ENCODE measurements at regions not wholly inside any gene's neighbourhood (a gene's known extent, or its start where the extent isn't known, plus 50 kb on each side); places are given as distances from the start of the nearest gene placed in this dataset.

DNA sequence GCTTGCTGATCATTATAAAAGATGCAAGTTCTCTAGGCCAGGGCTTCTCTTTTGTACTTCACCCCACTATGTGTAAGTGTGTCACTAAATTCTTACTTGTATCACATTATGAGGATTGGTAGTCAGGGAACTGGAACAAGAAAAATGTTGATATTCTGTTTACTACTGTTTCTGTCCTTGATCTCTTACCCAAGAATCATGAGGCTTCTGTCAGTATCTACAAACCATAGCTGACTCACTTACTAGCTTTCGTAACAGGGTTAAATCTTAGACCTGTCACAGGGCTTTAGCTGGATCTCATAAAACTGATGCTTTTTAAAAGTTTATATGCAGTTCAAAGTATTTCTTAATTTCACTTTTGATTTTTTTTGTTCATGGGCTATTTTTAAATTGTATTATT is 681.2 kb downstream of the PLPP3 start:
- TF ChIP-seq, protein P1, sequence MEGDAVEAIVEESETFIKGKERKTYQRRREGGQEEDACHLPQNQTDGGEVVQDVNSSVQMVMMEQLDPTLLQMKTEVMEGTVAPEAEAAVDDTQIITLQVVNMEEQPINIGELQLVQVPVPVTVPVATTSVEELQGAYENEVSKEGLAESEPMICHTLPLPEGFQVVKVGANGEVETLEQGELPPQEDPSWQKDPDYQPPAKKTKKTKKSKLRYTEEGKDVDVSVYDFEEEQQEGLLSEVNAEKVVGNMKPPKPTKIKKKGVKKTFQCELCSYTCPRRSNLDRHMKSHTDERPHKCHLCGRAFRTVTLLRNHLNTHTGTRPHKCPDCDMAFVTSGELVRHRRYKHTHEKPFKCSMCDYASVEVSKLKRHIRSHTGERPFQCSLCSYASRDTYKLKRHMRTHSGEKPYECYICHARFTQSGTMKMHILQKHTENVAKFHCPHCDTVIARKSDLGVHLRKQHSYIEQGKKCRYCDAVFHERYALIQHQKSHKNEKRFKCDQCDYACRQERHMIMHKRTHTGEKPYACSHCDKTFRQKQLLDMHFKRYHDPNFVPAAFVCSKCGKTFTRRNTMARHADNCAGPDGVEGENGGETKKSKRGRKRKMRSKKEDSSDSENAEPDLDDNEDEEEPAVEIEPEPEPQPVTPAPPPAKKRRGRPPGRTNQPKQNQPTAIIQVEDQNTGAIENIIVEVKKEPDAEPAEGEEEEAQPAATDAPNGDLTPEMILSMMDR (IDR thresholded peaks at IDR 0.05), result no peak
- TF ChIP-seq EP300 (IDR thresholded peaks at IDR 0.05) (no peak), POLR2A (IDR thresholded peaks at IDR 0.05) (no peak)
- 95 to 97% methylated on average over 1 of the region's 1 CpG for WGBS, 2 donors
- Histone ChIP-seq H3K27me3 (no peaks in the 10 kb centered on the region), H3K36me3 (no peaks in the 10 kb centered on the region), H3K4me1 (no peaks in the 10 kb centered on the region), H3K9me3 (peaks cover 0 to 11% (median 0%) of the 10 kb centered on the region in 4 donors), H3K27ac (no peak overlapping the region), H3K4me3 (no peak overlapping the region)
- no peak for DNase-seq (ENCODE audit: low spot score in 2 of 2)

DNA sequence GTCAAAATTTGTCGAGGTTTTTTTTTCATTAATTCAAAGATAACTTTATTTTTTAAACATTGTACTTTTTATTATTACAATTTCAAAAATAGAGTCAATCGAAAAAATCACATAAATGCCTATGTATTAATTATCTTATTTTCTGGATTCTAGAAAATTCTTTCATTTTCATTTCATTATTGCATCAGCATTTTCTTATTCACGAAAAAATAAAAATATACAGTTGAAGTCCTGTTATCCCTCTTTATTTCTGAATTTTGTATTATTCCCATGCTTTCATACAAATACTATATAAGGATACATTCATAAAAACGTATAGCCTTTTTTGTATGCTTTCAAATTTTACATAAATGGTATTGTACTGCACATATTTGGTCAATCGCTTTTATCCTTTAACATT is 681.0 kb upstream of the USP24 start:
- H3K4me1 ChIP-seq, result no peaks in the 10 kb centered on the region
- H3K9me3 ChIP-seq, result peaks cover 0 to 20% (median 0%) of the 10 kb centered on the region in 4 donors
- no peak for TF ChIP-seq EP300 (IDR thresholded peaks at IDR 0.05)
- no peak for TF ChIP-seq POLR2A (IDR thresholded peaks at IDR 0.05)
- TF ChIP-seq, protein P1 (IDR thresholded peaks at IDR 0.05), result no peak
- WGBS, 2 donors, result 91 to 94% methylated on average over 5 of the region's 5 CpGs
- no peak overlapping the region for H3K27ac ChIP-seq
- no peak for DNase-seq (ENCODE audit: low spot score in 2 of 2)
- no peaks in the 10 kb centered on the region for H3K36me3 ChIP-seq
- H3K27me3 ChIP-seq, result no peaks in the 10 kb centered on the region
- no peak overlapping the region for H3K4me3 ChIP-seq

DNA sequence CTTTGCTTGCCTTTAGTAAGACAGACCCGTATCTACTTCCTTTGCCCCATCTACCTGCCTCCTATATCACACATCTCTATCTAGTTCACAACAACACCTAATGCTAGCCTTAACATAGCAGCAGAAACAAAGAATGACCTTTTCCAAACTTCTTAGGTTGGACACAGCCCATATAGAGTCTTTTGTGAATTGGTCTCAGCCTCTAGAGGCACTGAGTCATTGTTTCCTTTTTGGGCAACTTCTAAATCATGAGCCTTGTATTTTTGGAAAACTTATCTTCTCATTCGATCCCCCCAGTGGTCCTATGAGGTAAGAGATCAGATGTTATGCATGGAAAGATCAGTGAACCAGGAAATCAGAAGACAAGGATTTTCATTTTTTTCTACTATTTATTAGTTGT is 679.4 kb upstream of the USP24 start:
- WGBS, 2 donors, result 71 to 79% methylated on average over 2 of the region's 2 CpGs
- Histone ChIP-seq H3K27me3 (no peaks in the 10 kb centered on the region), H3K9me3 (peaks cover 0 to 20% (median 0%) of the 10 kb centered on the region in 4 donors), H3K27ac (no peak overlapping the region), H3K36me3 (no peaks in the 10 kb centered on the region), H3K4me3 (no peak overlapping the region), H3K4me1 (no peaks in the 10 kb centered on the region)
- TF ChIP-seq, protein P1 (IDR thresholded peaks at IDR 0.05), result no peak
- TF ChIP-seq POLR2A (IDR thresholded peaks at IDR 0.05), result no peak
- TF ChIP-seq EP300 (IDR thresholded peaks at IDR 0.05), result no peak
- DNase-seq (ENCODE audit: low spot score in 2 of 2), result no peak

DNA sequence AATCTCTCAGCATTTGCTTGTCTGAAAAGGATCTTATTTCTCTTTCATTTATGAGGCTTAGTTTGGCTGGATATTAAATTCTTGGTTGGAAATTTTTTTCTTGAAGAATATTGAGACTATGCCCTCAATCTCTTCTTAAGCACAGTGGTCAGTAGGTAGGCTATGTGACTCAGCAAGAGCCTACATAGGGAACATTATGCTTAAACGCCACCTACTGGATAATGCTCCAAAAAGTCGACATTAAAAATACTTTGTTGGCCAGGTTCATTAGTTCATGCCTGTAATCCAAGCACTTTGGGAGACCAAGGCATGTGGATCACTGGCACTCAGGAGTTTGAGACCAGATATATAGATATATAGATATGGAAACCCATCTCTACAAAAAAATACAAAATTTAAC is 678.0 kb upstream of the USP24 start:
- DNase-seq (ENCODE audit: low spot score in 2 of 2), result no peak
- no peaks in the 10 kb centered on the region for H3K27me3 ChIP-seq
- no peak overlapping the region for H3K27ac ChIP-seq
- peaks cover 0 to 19% (median 0%) of the 10 kb centered on the region in 4 donors for H3K9me3 ChIP-seq
- H3K4me1 ChIP-seq, result no peaks in the 10 kb centered on the region
- no peaks in the 10 kb centered on the region for H3K36me3 ChIP-seq
- TF ChIP-seq POLR2A (IDR thresholded peaks at IDR 0.05) (no peak), EP300 (IDR thresholded peaks at IDR 0.05) (no peak)
- TF ChIP-seq, protein P1 (IDR thresholded peaks at IDR 0.05), result no peak
- WGBS, 2 donors, result 25 to 44% methylated on average over 2 of the region's 2 CpGs
- no peak overlapping the region for H3K4me3 ChIP-seq

DNA sequence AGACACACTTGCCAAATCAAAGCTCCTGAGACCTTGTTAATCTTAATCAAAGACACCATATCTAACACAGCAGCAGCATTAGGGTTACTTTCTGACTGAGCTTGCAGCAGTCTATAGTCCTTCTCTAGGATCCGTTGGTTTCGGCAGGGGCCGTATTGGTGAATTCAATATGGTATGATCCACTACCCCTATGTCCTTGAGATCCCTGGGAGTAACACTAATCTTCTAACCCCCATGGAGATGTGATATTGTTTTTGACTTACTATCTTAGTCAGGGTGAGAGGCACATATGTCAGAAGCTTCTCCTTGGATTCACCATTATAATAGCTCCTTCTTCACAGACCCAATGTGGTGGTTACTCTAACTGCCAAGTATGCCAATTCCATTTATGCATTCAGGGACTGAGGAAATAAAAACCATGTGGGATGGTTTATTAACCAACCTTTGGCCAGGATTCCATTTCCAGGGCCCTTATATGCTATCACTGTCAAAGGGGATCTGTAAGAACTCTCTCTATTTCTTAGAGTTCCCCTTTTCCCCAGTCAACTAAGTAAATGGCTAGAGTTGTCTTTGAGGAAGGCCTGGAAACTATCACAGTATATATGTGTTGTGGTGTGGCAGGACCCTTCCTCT is 673.6 kb upstream of the USP24 start:
- no peak overlapping the region for H3K27ac ChIP-seq
- WGBS, 2 donors, result 96 to 97% methylated on average over 3 of the region's 3 CpGs
- H3K27me3 ChIP-seq, result no peaks in the 10 kb centered on the region
- TF ChIP-seq POLR2A (IDR thresholded peaks at IDR 0.05) (no peak), EP300 (IDR thresholded peaks at IDR 0.05) (no peak)
- TF ChIP-seq, protein P1 (IDR thresholded peaks at IDR 0.05), result no peak
- H3K36me3 ChIP-seq, result no peaks in the 10 kb centered on the region
- no peaks in the 10 kb centered on the region for H3K4me1 ChIP-seq
- H3K4me3 ChIP-seq, result no peak overlapping the region
- no peak for DNase-seq (ENCODE audit: low spot score in 2 of 2)
- peaks cover 0 to 15% (median 0%) of the 10 kb centered on the region in 4 donors for H3K9me3 ChIP-seq

Measured in tibial nerve (tissue), 4 donors.